GM12865 (cell line): ENCODE measurements at regions not wholly inside any gene's neighbourhood (a gene's known extent, or its start where the extent isn't known, plus 50 kb on each side); places are given as distances from the start of the nearest gene placed in this dataset.
A peak's percentile ranks its signal among the peaks of the same experiment; 100 is the strongest.

Experiments
- DNase-seq: peaks from one replicate; pipeline ENCODE4 v3.0.0; 2010; ENCODE audit warnings: low read depth
- H3K4me3 ChIP-seq: 2 replicates; pipeline ENCODE4 v1.5.1; 2011; ENCODE audit warnings: mild to moderate bottlenecking, low read depth, low read length, control low read depth
- CTCF ChIP-seq: IDR thresholded peaks from 2 replicates; pipeline ENCODE4 v1.5.1; 2011; ENCODE audit warnings: low read length, control low read depth, low read depth, inconsistent platforms; ENCODE audit not compliant: insufficient read depth; ENCODE audit errors: missing control alignments

DNA sequence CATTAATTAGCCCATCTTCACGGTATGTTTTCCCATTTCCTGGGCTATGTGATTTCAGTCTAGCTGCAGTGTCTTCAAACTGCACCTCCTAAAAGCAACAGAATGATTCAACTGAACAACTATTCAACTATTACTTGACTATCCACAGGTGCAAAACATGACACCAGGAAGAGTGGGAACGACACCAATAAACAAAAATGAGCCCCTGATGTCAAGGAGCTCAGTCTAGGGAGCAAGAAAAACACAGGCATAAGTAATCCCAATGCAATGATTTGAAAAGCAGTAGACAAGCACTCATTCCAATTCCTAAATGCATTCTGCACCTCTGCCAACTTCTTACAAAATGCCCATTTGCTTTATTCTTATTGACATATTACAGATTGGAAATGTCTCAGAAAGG lies 285.6 kb downstream of the ETS1 start:
- no peak overlapping the region for H3K4me3 ChIP-seq
- DNase-seq = no peak
- no peak for TF ChIP-seq CTCF

DNA sequence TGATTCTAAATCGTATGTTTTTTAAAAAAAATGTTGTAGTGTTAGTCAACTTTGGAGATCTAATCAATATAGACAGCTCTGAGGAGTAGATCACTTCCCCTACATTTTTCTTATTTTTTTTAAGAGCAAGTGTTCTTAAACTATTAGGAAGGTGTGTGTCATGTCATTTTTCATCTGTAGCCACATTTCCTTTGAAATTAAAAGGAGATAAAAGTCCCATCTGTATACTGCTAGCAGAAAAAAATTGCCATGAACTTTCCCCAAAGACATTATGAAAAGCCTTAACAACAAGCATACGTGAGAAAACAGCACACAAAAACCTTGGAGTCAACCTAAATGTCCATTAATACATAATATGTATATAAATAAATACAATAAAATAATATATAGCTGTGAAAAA lies 286.6 kb downstream of the ETS1 start:
- DNase-seq = no peak

DNA sequence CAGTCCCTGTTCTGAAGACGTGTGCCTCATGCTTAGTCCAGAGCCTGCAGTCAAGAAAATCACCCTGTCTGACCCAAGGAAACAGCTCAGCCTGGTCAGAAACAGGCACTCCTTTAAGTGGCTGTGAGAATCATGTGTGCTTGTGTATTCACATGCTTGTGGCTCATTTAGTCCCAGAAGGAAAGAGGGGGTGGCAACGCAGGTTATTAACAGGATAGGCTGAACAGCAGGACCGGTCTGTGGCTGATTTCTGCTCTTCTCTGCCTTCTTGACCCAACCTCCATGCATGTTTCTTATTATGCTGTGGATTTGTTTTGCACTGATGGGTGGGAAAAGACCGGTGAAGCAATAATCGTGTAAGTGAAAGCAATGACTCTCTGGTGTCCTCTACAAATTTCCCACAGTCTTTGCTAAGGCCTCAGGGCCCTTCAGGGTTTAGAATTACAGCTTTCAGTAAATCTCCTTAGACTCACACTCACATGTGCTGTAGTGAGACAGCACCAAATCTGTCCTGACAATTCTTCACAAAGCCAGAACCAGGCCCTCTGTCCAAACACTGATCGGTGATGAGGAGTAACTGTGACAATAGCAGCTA lies 288.1 kb downstream of the ETS1 start:
- peak; percentile 74 for DNase-seq
- no peak for TF ChIP-seq CTCF
- no peak overlapping the region for H3K4me3 ChIP-seq

More for the DNA sequence above, 286.6 kb downstream of the ETS1 start:
- no peak overlapping the region for H3K4me3 ChIP-seq
- no peak for TF ChIP-seq CTCF

- H3K4me3 ChIP-seq = no peak overlapping the region
- TF ChIP-seq CTCF = no peak
- DNase-seq = peak; percentile 22
Observed at GRCh38 chr11:128298271-128298670, 289.1 kb downstream of the ETS1 start.

DNA sequence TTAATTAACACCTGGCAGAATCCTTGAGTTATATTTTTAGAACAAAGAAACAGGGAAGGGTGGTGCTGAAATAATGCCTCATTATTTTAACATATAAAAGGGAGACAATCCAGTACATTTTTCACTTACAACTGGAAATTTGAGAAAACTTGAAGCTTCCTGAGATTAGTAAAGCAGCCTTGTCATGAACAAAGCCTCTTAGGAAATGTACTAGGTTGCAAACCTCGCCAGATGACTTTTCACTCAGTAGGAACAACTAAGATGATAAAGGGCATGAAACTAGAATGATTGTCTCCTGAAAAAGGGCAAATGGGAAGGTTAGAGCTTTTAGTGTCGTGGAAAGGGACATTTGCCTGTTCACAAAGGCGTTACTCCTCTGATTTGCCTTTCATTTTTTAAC lies 289.6 kb downstream of the ETS1 start:
- DNase-seq = no peak
- H3K4me3 ChIP-seq = no peak overlapping the region
- TF ChIP-seq CTCF = no peak

GRCh38 chr11:128297091-128297651 lies 290.2 kb downstream of the ETS1 start:
- no peak for DNase-seq
- no peak for TF ChIP-seq CTCF
- H3K4me3 ChIP-seq = no peak overlapping the region

DNA sequence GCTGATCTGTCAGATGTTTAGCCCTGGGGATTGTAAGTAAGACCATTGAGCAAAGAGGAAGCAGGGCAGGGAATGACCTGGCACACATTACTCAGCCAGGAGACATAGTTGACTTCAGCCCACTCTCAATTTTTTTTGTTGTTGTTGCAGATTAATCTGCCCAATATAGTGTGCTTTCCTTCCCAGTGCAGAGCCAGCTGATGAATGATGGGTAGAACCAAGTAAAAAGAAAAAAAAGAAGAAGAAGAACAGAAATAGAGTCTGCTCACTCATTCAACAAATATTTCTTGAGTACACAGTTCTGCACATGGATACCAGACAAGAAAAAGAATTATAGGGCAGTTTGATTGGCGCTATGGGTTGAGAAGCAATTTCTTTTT lies 292.7 kb downstream of the ETS1 start:
- TF ChIP-seq CTCF = no peak
- DNase-seq = no peak
- H3K4me3 ChIP-seq = no peak overlapping the region
